ENCODE measurements at regions not wholly inside any gene's neighbourhood (a gene's known extent, or its start where the extent isn't known, plus 50 kb on each side); places are given as distances from the start of the nearest gene placed in this dataset.

GRCh38 chr12:59077153-59077552, 156.8 kb upstream of the LRIG3 start:
- H3K27me3 ChIP-seq (replicated peaks; ENCODE audit: control insufficient read depth, insufficient read depth, low read length): no peaks in the 10 kb centered on the region
- H3K4me3 Mint-ChIP-seq (ENCODE audit: unreplicated experiment): no peak overlapping the region
- no TSS peak for BruUV-seq (replicated peaks)
- H3K27ac Mint-ChIP-seq (ENCODE audit: unreplicated experiment): no peak overlapping the region
- no peak for TF ChIP-seq CTCF (IDR thresholded peaks at IDR 0.05; ENCODE audit: insufficient read depth in 1 of 2, low read depth in 1 of 2, low read length in 1 of 2, severe bottlenecking in 1 of 2, unreplicated experiment in 1 of 2)
- H3K4me1 Mint-ChIP-seq (ENCODE audit: low read depth, unreplicated experiment): peaks cover 5% of the 10 kb centered on the region
- POLR2A ChIA-PET: no interaction called here
- no peaks in the 10 kb centered on the region for H3K36me3 Mint-ChIP-seq (ENCODE audit: insufficient read depth, unreplicated experiment)
- H3K4me3 ChIP-seq (ENCODE audit: low read depth, low read length): no peak overlapping the region
- DNase-seq: no peak
- no peaks in the 10 kb centered on the region for H3K27me3 Mint-ChIP-seq (ENCODE audit: insufficient read depth, unreplicated experiment)
- H3K9me3 ChIP-seq: no peaks in the 10 kb centered on the region
- CTCF ChIA-PET: no interaction called here
- intact Hi-C loops (cut with micrococcal nuclease; ENCODE audit: unreplicated experiment): no loop called here
- no peaks in the 10 kb centered on the region for H3K9me3 Mint-ChIP-seq (ENCODE audit: unreplicated experiment)
- H3K36me3 ChIP-seq (ENCODE audit: control insufficient read depth, insufficient read depth, low read length): no peaks in the 10 kb centered on the region
- no peaks in the 10 kb centered on the region for H3K4me1 ChIP-seq

DNA sequence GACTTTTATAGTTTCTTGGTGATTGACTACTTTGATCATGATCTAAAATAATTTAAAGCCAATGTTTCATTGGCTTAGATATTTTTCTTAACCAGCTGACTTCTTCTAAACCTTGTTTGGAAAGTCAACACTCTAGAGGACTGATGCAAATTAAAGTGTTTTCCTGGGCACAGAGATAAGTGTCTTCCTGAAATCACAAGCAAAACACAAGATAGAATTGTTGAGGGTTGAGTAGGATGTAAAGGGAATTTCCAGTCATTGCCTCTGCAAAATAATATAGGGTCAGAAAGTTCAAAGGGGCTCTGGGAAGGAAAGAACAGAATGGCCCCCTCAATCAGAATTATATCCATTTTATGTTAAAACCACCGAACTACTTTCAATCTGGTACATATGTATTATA, 156.3 kb upstream of the LRIG3 start:
- DNase-seq: no peak
- Mint-ChIP-seq H3K27ac (ENCODE audit: unreplicated experiment) (no peak overlapping the region), H3K4me1 (ENCODE audit: low read depth, unreplicated experiment) (peaks cover 5% of the 10 kb centered on the region), H3K36me3 (ENCODE audit: insufficient read depth, unreplicated experiment) (no peaks in the 10 kb centered on the region), H3K4me3 (ENCODE audit: unreplicated experiment) (no peak overlapping the region), H3K9me3 (ENCODE audit: unreplicated experiment) (no peaks in the 10 kb centered on the region), H3K27me3 (ENCODE audit: insufficient read depth, unreplicated experiment) (no peaks in the 10 kb centered on the region)
- no peak for TF ChIP-seq CTCF (IDR thresholded peaks at IDR 0.05; ENCODE audit: insufficient read depth in 1 of 2, low read depth in 1 of 2, low read length in 1 of 2, severe bottlenecking in 1 of 2, unreplicated experiment in 1 of 2)
- no peak overlapping the region for H3K4me3 ChIP-seq (ENCODE audit: low read depth, low read length)
- ChIA-PET CTCF (no interaction called here), POLR2A (no interaction called here)
- no peaks in the 10 kb centered on the region for H3K36me3 ChIP-seq (ENCODE audit: control insufficient read depth, insufficient read depth, low read length)
- no peaks in the 10 kb centered on the region for H3K4me1 ChIP-seq
- H3K9me3 ChIP-seq: no peaks in the 10 kb centered on the region
- intact Hi-C loops (cut with micrococcal nuclease; ENCODE audit: unreplicated experiment): no loop called here
- no peaks in the 10 kb centered on the region for H3K27me3 ChIP-seq (replicated peaks; ENCODE audit: control insufficient read depth, insufficient read depth, low read length)
- BruUV-seq (replicated peaks): no TSS peak

DNA sequence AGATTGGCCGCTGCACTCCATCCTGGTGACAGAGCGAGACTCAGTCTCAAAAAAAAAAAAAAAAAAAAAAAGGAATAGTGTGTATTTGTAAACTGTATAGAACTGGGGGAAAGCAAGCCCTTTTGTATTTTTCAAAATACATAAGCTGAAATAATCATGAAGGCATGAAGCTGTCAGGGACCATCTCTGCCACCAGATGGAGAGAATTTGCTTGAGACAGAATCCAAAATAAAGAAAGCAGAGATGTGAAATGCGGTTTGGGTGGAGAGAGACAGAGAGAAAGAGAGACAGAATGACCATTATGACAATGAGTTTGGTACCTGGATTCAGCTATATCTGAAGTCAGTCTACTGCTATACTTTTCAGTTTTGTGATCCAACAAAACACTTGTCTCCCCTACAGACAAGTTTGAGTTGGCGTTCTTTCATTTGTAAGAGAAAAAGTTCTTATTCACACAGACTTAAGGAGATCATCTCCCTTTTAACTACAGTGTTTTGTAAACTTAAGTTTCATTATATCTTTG, 155.7 kb upstream of the LRIG3 start:
- Histone ChIP-seq H3K9me3 (no peaks in the 10 kb centered on the region), H3K27me3 (replicated peaks; ENCODE audit: control insufficient read depth, insufficient read depth, low read length) (no peaks in the 10 kb centered on the region), H3K4me1 (no peaks in the 10 kb centered on the region), H3K4me3 (ENCODE audit: low read depth, low read length) (no peak overlapping the region), H3K36me3 (ENCODE audit: control insufficient read depth, insufficient read depth, low read length) (no peaks in the 10 kb centered on the region)
- no peak for TF ChIP-seq CTCF (IDR thresholded peaks at IDR 0.05; ENCODE audit: insufficient read depth in 1 of 2, low read depth in 1 of 2, low read length in 1 of 2, severe bottlenecking in 1 of 2, unreplicated experiment in 1 of 2)
- ChIA-PET POLR2A (no interaction called here), CTCF (interaction anchor here (0.7 kb wide), 3 partner anchors 369 to 1093 kb away, joined by 4 to 8 read pairs (median 8); no protein-coding TSS in a partner anchor)
- BruUV-seq (replicated peaks): no TSS peak
- Mint-ChIP-seq H3K27me3 (ENCODE audit: insufficient read depth, unreplicated experiment) (no peaks in the 10 kb centered on the region), H3K9me3 (ENCODE audit: unreplicated experiment) (no peaks in the 10 kb centered on the region), H3K4me1 (ENCODE audit: low read depth, unreplicated experiment) (peaks cover 5% of the 10 kb centered on the region), H3K36me3 (ENCODE audit: insufficient read depth, unreplicated experiment) (no peaks in the 10 kb centered on the region), H3K4me3 (ENCODE audit: unreplicated experiment) (no peak overlapping the region), H3K27ac (ENCODE audit: unreplicated experiment) (no peak overlapping the region)
- no peak for DNase-seq
- intact Hi-C loops (cut with micrococcal nuclease; ENCODE audit: unreplicated experiment): no loop called here

Data from Caco-2 (cell line).